Adrenal gland (tissue), 9 donors: ENCODE measurements at regions not wholly inside any gene's neighbourhood (a gene's known extent, or its start where the extent isn't known, plus 50 kb on each side); places are given as distances from the start of the nearest gene placed in this dataset.

Experiments
- DNase-seq, 7 donors: peaks; one replicate each; pipeline ENCODE4 v3.0.0-alpha.2; 2019 to 2020
- H3K27ac ChIP-seq, 5 donors: fragments of 200-600 bp; sonication (generic) in 4 of 5; 1 replicate in 3 of 5; 2 replicates in 2 of 5; pipeline versions ENCODE4 v1.5.1 to v1.8.0; 2016 to 2020; ENCODE audit warnings: mild to moderate bottlenecking in 1 of 5
- H3K27me3 ChIP-seq: fragments of 200-600 bp; 2 replicates; pipeline ENCODE4 v1.8.0; 2021
- H3K36me3 ChIP-seq, 2 donors: fragments of 200-600 bp; replicated peaks in 1 of 2; 1 replicate in 1 of 2; 2 replicates in 1 of 2; pipeline versions ENCODE4 v1.5.1 to v1.8.0; 2018 to 2022
- H3K4me1 ChIP-seq, 2 donors: fragments of 200-600 bp; replicated peaks in 1 of 2; 1 replicate in 1 of 2; 2 replicates in 1 of 2; pipeline versions ENCODE4 v1.5.1 to v1.8.0; 2018 to 2021
- H3K4me3 ChIP-seq, 4 donors: fragments of 200-600 bp; sonication (generic) in 3 of 4; one replicate each; pipeline ENCODE4 v1.5.1; 2016 to 2018
- H3K9me3 ChIP-seq, 3 donors: fragments of 200-600 bp; sonication (generic) in 1 of 3; replicated peaks in 1 of 3; 1 replicate in 2 of 3; 2 replicates in 1 of 3; pipeline versions ENCODE4 v1.5.1 to v1.8.0; 2016 to 2021
- CTCF ChIP-seq, 6 experiments: fragments of 450-650 bp in 4 of 6; fragments of 200-600 bp in 2 of 6; sonication (generic) in 1 of 6; IDR thresholded peaks; 1 replicate in 5 of 6; 2 replicates in 1 of 6; pipeline versions ENCODE4 v1.5.1 to v1.8.0; 2016 to 2021; ENCODE audit warnings: antibody characterized with exemption in 6 of 6, mild to moderate bottlenecking in 2 of 6, moderate library complexity in 1 of 6
- POLR2A ChIP-seq, 2 donors: fragments of 450-650 bp; IDR thresholded peaks; one replicate each; pipeline ENCODE4 v1.6.1; 2017; ENCODE audit warnings: antibody characterized with exemption in 2 of 2, mild to moderate bottlenecking in 2 of 2, moderate library complexity in 1 of 2
- whole genome bisulfite sequencing, 4 donors: extraction: QIAGEN DNeasy Blood & Tissue Kit in 2 of 4; methylation state at CpG; one replicate each; pipeline versions ENCODE4 v1.1.5 to v1.1.7; 2013 to 2017; 5-methylcytosine and 5-hydroxymethylcytosine counted together
- intact Hi-C, 2 donors: fragments of 100-400 bp; cut with DNase I; formaldehyde crosslinking; loops; one replicate each; pipeline versions ENCODE4 v1.14.1 to v1.15.0; 2022 to 2023
- donor health status: healthy with polysubstance abuse.
- donor health status: Bipolar disorder and iron deficiency.
- donor health status: DM: yes; HTN: yes; CAD: no.
- donor health status: DM: no; HTN: no; CAD: no.
- donor health status: DM: no; HTN: no; CAD: no.

GRCh38 chr4:147362938-147363337, 118.0 kb upstream of the EDNRA start:
- peak; percentile 27 to 81 (median 56) for DNase-seq
- Histone ChIP-seq H3K36me3 (no peaks in the 10 kb centered on the region), H3K27ac (peak overlapping the region in 3 of 5 donors; percentile 48 to 84 (median 67)), H3K4me1 (peaks cover 0 to 7% of the 10 kb centered on the region in 2 donors), H3K9me3 (no peaks in the 10 kb centered on the region), H3K4me3 (no peak overlapping the region), H3K27me3 (no peaks in the 10 kb centered on the region)
- no peak for TF ChIP-seq CTCF (IDR thresholded peaks at IDR 0.05)
- no peak for TF ChIP-seq POLR2A (IDR thresholded peaks at IDR 0.05)
- WGBS, 4 donors: 44 to 51% (median 48%) methylated on average over 4 of the region's 4 CpGs
- intact Hi-C loops: no loop called here

GRCh38 chr4:147363514-147363913, 117.4 kb upstream of the EDNRA start:
- Histone ChIP-seq H3K9me3 (no peaks in the 10 kb centered on the region), H3K27me3 (no peaks in the 10 kb centered on the region), H3K4me3 (no peak overlapping the region), H3K27ac (peak overlapping the region in 1 of 5 donors; percentile 33), H3K4me1 (peaks cover 0 to 7% of the 10 kb centered on the region in 2 donors), H3K36me3 (no peaks in the 10 kb centered on the region)
- DNase-seq: no peak
- no peak for TF ChIP-seq POLR2A (IDR thresholded peaks at IDR 0.05)
- WGBS, 4 donors: 79 to 86% (median 81%) methylated on average over 2 of the region's 2 CpGs
- intact Hi-C loops: no loop called here

- Histone ChIP-seq H3K9me3 (no peaks in the 10 kb centered on the region), H3K36me3 (no peaks in the 10 kb centered on the region), H3K27ac (no peak overlapping the region), H3K4me3 (no peak overlapping the region), H3K4me1 (peaks cover 0 to 7% of the 10 kb centered on the region in 2 donors), H3K27me3 (no peaks in the 10 kb centered on the region)
- no peak for DNase-seq
- TF ChIP-seq POLR2A (IDR thresholded peaks at IDR 0.05) (no peak), CTCF (IDR thresholded peaks at IDR 0.05) (no peak)
- 80 to 94% (median 81%) methylated on average over 3 of the region's 3 CpGs for WGBS, 4 donors
- intact Hi-C loops: no loop called here
Observed at GRCh38 chr4:147365396-147365795, 115.5 kb upstream of the EDNRA start.

DNA sequence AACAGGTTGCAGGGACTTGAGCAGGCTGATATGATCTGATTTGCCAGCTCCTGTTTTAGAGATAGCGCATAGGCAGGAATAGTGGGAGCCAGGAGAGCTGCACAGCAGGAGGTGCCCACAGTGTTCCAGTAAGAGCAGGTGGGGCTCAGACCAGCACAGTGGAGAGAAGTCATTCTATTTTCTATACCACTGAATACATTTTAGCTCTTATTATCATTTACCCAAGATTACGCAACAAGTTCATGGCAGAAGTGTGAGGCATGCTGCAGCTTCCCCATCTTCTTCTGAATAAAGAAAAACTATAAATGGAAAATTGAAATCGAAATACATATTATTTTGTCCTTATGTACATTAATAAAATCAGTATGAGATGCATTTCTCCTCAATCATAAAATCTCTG, 114.7 kb upstream of the EDNRA start:
- no peak overlapping the region for H3K27ac ChIP-seq
- no peaks in the 10 kb centered on the region for H3K27me3 ChIP-seq
- TF ChIP-seq CTCF (IDR thresholded peaks at IDR 0.05): no peak
- no peak for TF ChIP-seq POLR2A (IDR thresholded peaks at IDR 0.05)
- H3K4me1 ChIP-seq: peaks cover 0 to 7% of the 10 kb centered on the region in 2 donors
- H3K4me3 ChIP-seq: no peak overlapping the region
- intact Hi-C loops: no loop called here
- 76 to 86% (median 84%) methylated on average over 3 of the region's 3 CpGs for WGBS, 4 donors
- H3K36me3 ChIP-seq: no peaks in the 10 kb centered on the region
- H3K9me3 ChIP-seq: no peaks in the 10 kb centered on the region
- DNase-seq: no peak

GRCh38 chr4:147367891-147368290, 113.0 kb upstream of the EDNRA start:
- TF ChIP-seq POLR2A (IDR thresholded peaks at IDR 0.05) (no peak), CTCF (IDR thresholded peaks at IDR 0.05) (no peak)
- Histone ChIP-seq H3K9me3 (no peaks in the 10 kb centered on the region), H3K27ac (no peak overlapping the region), H3K27me3 (no peaks in the 10 kb centered on the region), H3K4me1 (no peaks in the 10 kb centered on the region), H3K36me3 (no peaks in the 10 kb centered on the region), H3K4me3 (no peak overlapping the region)
- intact Hi-C loops: no loop called here
- no peak for DNase-seq
